GM12878 (cell line): ENCODE measurements at regions not wholly inside any gene's neighbourhood (a gene's known extent, or its start where the extent isn't known, plus 50 kb on each side); places are given as distances from the start of the nearest gene placed in this dataset.

Source experiments
- ATAC-seq: fragments of 200-7000 bp; cut with Tn5 transposase; 3 replicates; pipeline ENCODE4 v1.9.1; 2020; ENCODE audit warnings: mild to moderate bottlenecking, moderate library complexity
- BruUV-seq: library from RNA; stranded (reverse); fragments of 400-500 nt; replicated peaks from 2 replicates; lab custom pipeline; 2021; lab: Mats Ljungman, UMichigan
- CTCF ChIA-PET: fragments of 300-600 bp; sonication (Branson Sonifier 250); formaldehyde crosslinking; extraction: SDS; loops from one replicate; lab custom pipeline; 2021; ENCODE audit warnings: inconsistent platforms; lab: Yijun Ruan, JAX
- POLR2A ChIA-PET: fragments of 350-600 bp; formaldehyde crosslinking; extraction: SDS; loops from one replicate; lab custom pipeline; 2021; ENCODE audit warnings: inconsistent platforms; lab: Charles Lee
- RAD21 ChIA-PET: fragments of 300-600 bp; sonication (Branson Sonifier 250); formaldehyde crosslinking; loops from one replicate; lab custom pipeline; 2023; ENCODE audit warnings: antibody characterized with exemption; ENCODE audit not compliant: unreplicated experiment; lab: Charles Lee
- SMC1A ChIA-PET: fragments of 300-600 bp; sonication (Branson Sonifier 250); formaldehyde crosslinking; loops from one replicate; lab custom pipeline; 2023; ENCODE audit not compliant: unreplicated experiment, uncharacterized antibody; lab: Charles Lee
- DNase-seq: peaks from one replicate; pipeline ENCODE4 v3.0.0-alpha.2; 2011; ENCODE audit warnings: low read depth, low spot score
- FAIRE-seq: peaks from 3 replicates; lab custom pipeline; 2011; peaks lifted over from hg19 to GRCh38; lab: Jason Lieb, UNC
- H2AFZ ChIP-seq: 2 replicates; pipeline ENCODE4 v1.6.0; 2011; ENCODE audit warnings: low read depth, low read length, control low read depth; ENCODE audit not compliant: control insufficient read depth
- H3K27ac ChIP-seq: 2 replicates; pipeline ENCODE4 v1.5.1; 2011; ENCODE audit warnings: control low read depth; ENCODE audit not compliant: control insufficient read depth, insufficient read depth
- H3K27me3 ChIP-seq, 2 experiments: replicated peaks in 1 of 2; 2 replicates each; pipeline versions ENCODE4 v1.6.0 to v1.6.1; 2011; ENCODE audit warnings: low read length in 1 of 2; ENCODE audit not compliant: control insufficient read depth in 2 of 2, insufficient read depth in 2 of 2
- H3K36me3 ChIP-seq, 2 experiments: 2 replicates each; pipeline ENCODE4 v1.5.1; 2011; ENCODE audit warnings: low read length in 1 of 2; ENCODE audit not compliant: control insufficient read depth in 2 of 2, insufficient read depth in 2 of 2
- H3K4me1 ChIP-seq: 2 replicates; pipeline ENCODE4 v1.6.1; 2011; ENCODE audit warnings: mild to moderate bottlenecking, low read length, moderate library complexity, mixed read lengths; ENCODE audit not compliant: control insufficient read depth, insufficient read depth
- H3K4me2 ChIP-seq: 2 replicates; pipeline ENCODE4 v1.6.0; 2011; ENCODE audit warnings: control low read depth; ENCODE audit not compliant: control insufficient read depth, insufficient read depth
- H3K4me3 ChIP-seq: fragments of 200-600 bp; sonication (generic); 2 replicates; pipeline ENCODE4 v1.5.1; 2016
- H3K79me2 ChIP-seq: 2 replicates; pipeline ENCODE4 v1.6.0; 2011; ENCODE audit warnings: low read length; ENCODE audit not compliant: control insufficient read depth, insufficient read depth
- H3K9ac ChIP-seq: 2 replicates; pipeline ENCODE4 v1.8.0; 2011; ENCODE audit warnings: low read length, control low read depth, mixed read lengths; ENCODE audit not compliant: control insufficient read depth, insufficient read depth
- H3K9me3 ChIP-seq: replicated peaks from 3 replicates; pipeline ENCODE4 v1.5.1; 2011; ENCODE audit warnings: mild to moderate bottlenecking, low read length; ENCODE audit not compliant: control insufficient read depth, insufficient read depth
- H4K20me1 ChIP-seq: 2 replicates; pipeline ENCODE4 v1.6.0; 2011; ENCODE audit not compliant: control insufficient read depth, insufficient read depth
- BCL11A ChIP-seq: IDR thresholded peaks from 2 replicates; pipeline ENCODE4 v1.6.1; 2011; ENCODE audit warnings: low read depth, low read length
- CBFB ChIP-seq: IDR thresholded peaks from 2 replicates; pipeline ENCODE4 v1.6.1; 2016; ENCODE audit warnings: antibody characterized with exemption, low read depth
- CHD1 ChIP-seq: IDR thresholded peaks from 2 replicates; pipeline ENCODE4 v1.6.1; 2012; ENCODE audit warnings: low read depth, low read length, improper control_type of control experiment
- CREB1 ChIP-seq: IDR thresholded peaks from 2 replicates; pipeline ENCODE4 v1.6.1; 2012; ENCODE audit warnings: low read depth, mild to moderate bottlenecking, inconsistent platforms
- EP300 ChIP-seq, 2 experiments: fragments of 150-350 bp in 1 of 2; IDR thresholded peaks; 2 replicates each; pipeline ENCODE4 v1.6.1; 2011 to 2012; ENCODE audit warnings: low read depth in 2 of 2, low read length in 2 of 2, borderline replicate concordance in 1 of 2, improper control_type of control experiment in 1 of 2, inconsistent platforms in 1 of 2; ENCODE audit not compliant: control insufficient read depth in 1 of 2
- EZH2 ChIP-seq: IDR thresholded peaks from 2 replicates; pipeline ENCODE4 v1.6.1; 2012; ENCODE audit warnings: low read depth, mild to moderate bottlenecking, control low read depth, inconsistent platforms, low read length, borderline replicate concordance; ENCODE audit not compliant: control insufficient read depth
- FOS ChIP-seq: IDR thresholded peaks from 3 replicates; pipeline ENCODE4 v1.6.1; 2011; ENCODE audit warnings: borderline replicate concordance; ENCODE audit not compliant: insufficient read length; ENCODE audit errors: extremely low read depth
- JUND ChIP-seq: IDR thresholded peaks from 2 replicates; pipeline ENCODE4 v1.6.1; 2012; ENCODE audit warnings: low read depth, mild to moderate bottlenecking, low read length, improper control_type of control experiment, moderate library complexity
- RELA ChIP-seq: fragments of 450-650 bp; IDR thresholded peaks from 2 replicates; pipeline ENCODE4 v1.8.0; 2014; ENCODE audit warnings: borderline replicate concordance; ENCODE audit not compliant: partially characterized antibody
- SMAD5 ChIP-seq: IDR thresholded peaks from 2 replicates; pipeline ENCODE4 v1.6.1; 2016; ENCODE audit warnings: antibody characterized with exemption, low read depth
- SPI1 ChIP-seq: IDR thresholded peaks from 2 replicates; pipeline ENCODE4 v1.6.1; 2011; ENCODE audit warnings: low read depth, mild to moderate bottlenecking, low read length, moderate library complexity, borderline replicate concordance; ENCODE audit not compliant: insufficient read depth
- SREBF2 ChIP-seq: IDR thresholded peaks from 2 replicates; pipeline ENCODE4 v1.6.1; 2012; ENCODE audit warnings: mild to moderate bottlenecking, low read length
- STAT1 ChIP-seq: fragments of 450-650 bp; conservative IDR thresholded peaks from 2 replicates; pipeline ENCODE4 v1.6.1; 2014; ENCODE audit warnings: antibody characterized with exemption, mild to moderate bottlenecking
- TARDBP ChIP-seq: IDR thresholded peaks from 2 replicates; pipeline ENCODE4 v1.6.1; 2016; ENCODE audit warnings: borderline replicate concordance
- YY1 ChIP-seq: IDR thresholded peaks from 2 replicates; pipeline ENCODE4 v1.6.1; 2011; ENCODE audit warnings: low read depth, mild to moderate bottlenecking, low read length
- WGBS: methylation state at CpG from one replicate; pipeline ENCODE4 v1.1.6; 2016; ENCODE audit warnings: low lambda C conversion rate; ENCODE audit not compliant: insufficient replicate concordance, insufficient coverage; ENCODE audit errors: missing lambda C conversion rate; 5-methylcytosine and 5-hydroxymethylcytosine counted together
- in situ Hi-C: fragments of 300-500 bp; cut with MboI; formaldehyde crosslinking; loops from 9 replicates; pipeline ENCODE4 v1.14.3; 2018; ENCODE audit warnings: mixed read lengths
- intact Hi-C: fragments of 100-400 bp; cut with micrococcal nuclease; formaldehyde crosslinking; loops from one replicate; pipeline ENCODE4 v1.14.2; 2022; ENCODE audit not compliant: unreplicated experiment
- TF ChIP-seq, protein P1 (sequence below): fragments of 450-650 bp; IDR thresholded peaks from 2 replicates; pipeline ENCODE4 v1.6.1; 2017; ENCODE audit warnings: borderline replicate concordance
- TF ChIP-seq, protein P2 (sequence below): fragments of 450-650 bp; IDR thresholded peaks from 2 replicates; pipeline ENCODE4 v1.6.1; 2016; ENCODE audit warnings: mild to moderate bottlenecking

DNA sequence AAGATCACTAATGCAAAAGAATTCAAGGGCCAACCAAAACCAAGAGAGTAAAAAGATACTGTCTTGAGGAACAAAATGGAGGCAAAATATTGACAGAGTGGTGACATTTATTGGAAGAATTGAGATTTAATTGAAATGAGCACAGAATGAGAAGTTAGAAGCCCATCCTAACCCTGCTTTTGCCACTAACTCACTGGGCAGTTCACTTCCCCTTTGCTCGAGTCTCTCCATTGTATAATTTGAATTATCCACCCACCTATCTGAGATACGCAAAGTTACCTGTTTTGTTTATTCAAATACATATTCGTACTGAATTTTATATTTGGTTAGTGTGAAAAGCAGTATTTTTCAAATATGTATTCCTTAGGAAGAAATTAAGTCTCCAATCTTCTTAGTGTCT lies 204.5 kb upstream of the PRDM1 start:
- H3K9ac ChIP-seq: no peak overlapping the region
- H3K79me2 ChIP-seq: no peaks in the 10 kb centered on the region
- peaks cover 4% of the 10 kb centered on the region for H3K4me1 ChIP-seq
- no peaks in the 10 kb centered on the region; the same call in 2 of the 3 replicates for H3K9me3 ChIP-seq
- no peak overlapping the region for H3K4me3 ChIP-seq
- intact Hi-C loops (no loop called here), in situ Hi-C loops (no loop called here)
- TF ChIP-seq SMAD5 (no peak), SPI1 (peak; percentile 36; the same call in 1 of the 2 replicates), CBFB (no peak), STAT1 (no peak)
- no peaks in the 10 kb centered on the region for H4K20me1 ChIP-seq
- 55% methylated on average over 3 of the region's 3 CpGs for WGBS
- FAIRE-seq (no peak), ATAC-seq (no peak), DNase-seq (no peak)
- ChIA-PET SMC1A (interaction anchor here (0.7 to 3.5 kb wide), 5 partner anchors 8 to 41 kb away, joined by 3 to 18 read pairs (median 3); no protein-coding TSS in a partner anchor), CTCF (no interaction called here), RAD21 (interaction anchor here (0.8 kb wide), 1 partner anchor 47 kb away, joined by 3 read pairs; no protein-coding TSS in a partner anchor), POLR2A (interaction anchor here (2.0 kb wide), 1 partner anchor 12 kb away, joined by 5 read pairs; no protein-coding TSS in a partner anchor)
- H3K4me2 ChIP-seq: no peak overlapping the region
- BruUV-seq: no TSS peak
- H3K27me3 ChIP-seq: no peaks in the 10 kb centered on the region
- H2AFZ ChIP-seq: no peak overlapping the region
- H3K36me3 ChIP-seq: no peaks in the 10 kb centered on the region
- H3K27ac ChIP-seq: no peak overlapping the region

DNA sequence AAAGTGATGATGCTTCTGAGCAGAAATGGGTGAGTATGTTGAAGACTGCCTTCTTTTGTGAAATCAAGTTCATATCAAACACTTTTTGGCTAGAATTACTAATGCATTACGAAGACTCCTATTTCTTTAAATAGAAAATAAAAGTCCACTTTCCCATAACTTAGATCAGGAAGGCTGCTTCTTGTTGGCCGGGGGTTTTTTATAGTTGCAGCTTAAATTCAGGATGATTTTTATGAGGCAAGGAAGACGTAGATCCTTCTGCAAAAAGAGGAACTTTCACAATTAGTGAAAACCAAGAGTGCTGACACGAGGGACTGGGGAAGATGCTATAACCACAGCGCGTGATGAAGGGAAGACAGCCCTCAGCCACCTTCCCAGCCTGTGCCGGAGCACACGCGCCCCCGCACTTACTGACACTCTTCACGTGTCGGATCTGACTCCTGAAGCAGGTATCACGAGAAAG lies 206.1 kb upstream of the PRDM1 start:
- Histone ChIP-seq H3K4me1 (peaks cover 4% of the 10 kb centered on the region), H3K27ac (no peak overlapping the region), H3K4me3 (no peak overlapping the region), H3K9me3 (no peaks in the 10 kb centered on the region; the same call in 2 of the 3 replicates), H3K79me2 (no peaks in the 10 kb centered on the region), H4K20me1 (no peaks in the 10 kb centered on the region), H3K9ac (no peak overlapping the region), H2AFZ (no peak overlapping the region), H3K27me3 (no peaks in the 10 kb centered on the region), H3K36me3 (no peaks in the 10 kb centered on the region), H3K4me2 (peak overlapping the region; percentile 38)
- intact Hi-C loops (no loop called here), in situ Hi-C loops (no loop called here)
- RAD21 ChIA-PET: no interaction called here
- BruUV-seq: no TSS peak
- CTCF ChIA-PET: interaction anchor here (1.2 kb wide), 1 partner anchor 10 kb away, joined by 4 read pairs; no protein-coding TSS in a partner anchor
- ATAC-seq: peak; percentile 78
- SMC1A ChIA-PET: interaction anchor here (0.6 to 1.6 kb wide), 7 partner anchors 7 to 448 kb away, joined by 3 to 7 read pairs (median 3); no protein-coding TSS in a partner anchor
- DNase-seq: peak; percentile 33
- no peak for FAIRE-seq
- POLR2A ChIA-PET: no interaction called here
- under 1% methylated on average over 13 of the region's 13 CpGs for WGBS
- TF ChIP-seq EP300 (IDR thresholded peaks at IDR 0.05; ENCODE audit: borderline replicate concordance in 1 of 2, control insufficient read depth in 1 of 2, low read depth in 2 of 2, low read length in 2 of 2): peak; percentile 19 to 70; a peak in 3 of 4 replicates
- no peak for TF ChIP-seq EZH2
- TF ChIP-seq, protein P1, sequence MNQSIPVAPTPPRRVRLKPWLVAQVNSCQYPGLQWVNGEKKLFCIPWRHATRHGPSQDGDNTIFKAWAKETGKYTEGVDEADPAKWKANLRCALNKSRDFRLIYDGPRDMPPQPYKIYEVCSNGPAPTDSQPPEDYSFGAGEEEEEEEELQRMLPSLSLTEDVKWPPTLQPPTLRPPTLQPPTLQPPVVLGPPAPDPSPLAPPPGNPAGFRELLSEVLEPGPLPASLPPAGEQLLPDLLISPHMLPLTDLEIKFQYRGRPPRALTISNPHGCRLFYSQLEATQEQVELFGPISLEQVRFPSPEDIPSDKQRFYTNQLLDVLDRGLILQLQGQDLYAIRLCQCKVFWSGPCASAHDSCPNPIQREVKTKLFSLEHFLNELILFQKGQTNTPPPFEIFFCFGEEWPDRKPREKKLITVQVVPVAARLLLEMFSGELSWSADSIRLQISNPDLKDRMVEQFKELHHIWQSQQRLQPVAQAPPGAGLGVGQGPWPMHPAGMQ: no peak
- TF ChIP-seq CHD1: no peak
- TF ChIP-seq JUND: no peak
- TF ChIP-seq SREBF2: no peak
- peak; percentile 41 for TF ChIP-seq RELA
- TF ChIP-seq, protein P2, sequence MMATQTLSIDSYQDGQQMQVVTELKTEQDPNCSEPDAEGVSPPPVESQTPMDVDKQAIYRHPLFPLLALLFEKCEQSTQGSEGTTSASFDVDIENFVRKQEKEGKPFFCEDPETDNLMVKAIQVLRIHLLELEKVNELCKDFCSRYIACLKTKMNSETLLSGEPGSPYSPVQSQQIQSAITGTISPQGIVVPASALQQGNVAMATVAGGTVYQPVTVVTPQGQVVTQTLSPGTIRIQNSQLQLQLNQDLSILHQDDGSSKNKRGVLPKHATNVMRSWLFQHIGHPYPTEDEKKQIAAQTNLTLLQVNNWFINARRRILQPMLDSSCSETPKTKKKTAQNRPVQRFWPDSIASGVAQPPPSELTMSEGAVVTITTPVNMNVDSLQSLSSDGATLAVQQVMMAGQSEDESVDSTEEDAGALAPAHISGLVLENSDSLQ: no peak
- no peak for TF ChIP-seq YY1
- TF ChIP-seq FOS: no peak
- TF ChIP-seq BCL11A: no peak
- no peak for TF ChIP-seq CREB1
- no peak for TF ChIP-seq TARDBP
